H9 (cell line): ENCODE measurements at regions not wholly inside any gene's neighbourhood (a gene's known extent, or its start where the extent isn't known, plus 50 kb on each side); places are given as distances from the start of the nearest gene placed in this dataset.

ENCODE experiments used
- DNase-seq: peaks from one replicate; pipeline ENCODE4 v3.0.0-alpha.2; 2017
- H2AFZ ChIP-seq: one replicate; pipeline ENCODE4 v1.6.1; 2013; ENCODE audit warnings: mild to moderate bottlenecking, low read length, control low read depth, moderate library complexity
- H2AK5ac ChIP-seq: 2 replicates; pipeline ENCODE4 v1.6.1; 2013; ENCODE audit warnings: low read length, control low read depth, mixed read lengths; ENCODE audit not compliant: insufficient read length
- H2BK120ac ChIP-seq: one replicate; pipeline ENCODE4 v1.6.1; 2013; ENCODE audit warnings: low read depth, mild to moderate bottlenecking, low read length, control low read depth, inconsistent platforms; ENCODE audit not compliant: poor library complexity, severe bottlenecking
- H2BK12ac ChIP-seq: 2 replicates; pipeline ENCODE4 v1.6.1; 2013; ENCODE audit warnings: low read length, control low read depth, mixed read lengths, low read depth; ENCODE audit not compliant: insufficient read length
- H2BK15ac ChIP-seq: 2 replicates; pipeline ENCODE4 v1.6.1; 2013; ENCODE audit warnings: low read depth, low read length, control low read depth
- H2BK20ac ChIP-seq: one replicate; pipeline ENCODE4 v1.6.1; 2013; ENCODE audit warnings: low read depth, mild to moderate bottlenecking, low read length, control low read depth, inconsistent platforms; ENCODE audit not compliant: poor library complexity, severe bottlenecking
- H2BK5ac ChIP-seq: 2 replicates; pipeline ENCODE4 v1.6.1; 2013; ENCODE audit warnings: low read length, control low read depth, mixed read lengths; ENCODE audit not compliant: insufficient read length
- H3K14ac ChIP-seq: 2 replicates; pipeline ENCODE4 v1.6.1; 2013; ENCODE audit warnings: low read length, control low read depth; ENCODE audit not compliant: insufficient read depth
- H3K18ac ChIP-seq: 2 replicates; pipeline ENCODE4 v1.6.1; 2013; ENCODE audit warnings: low read depth, mild to moderate bottlenecking, mixed read lengths, low read length, control low read depth; ENCODE audit not compliant: insufficient read length
- H3K23ac ChIP-seq: 2 replicates; pipeline ENCODE4 v1.6.1; 2013; ENCODE audit warnings: low read length, control low read depth, mixed read lengths, low read depth; ENCODE audit not compliant: insufficient read length
- H3K23me2 ChIP-seq: 2 replicates; pipeline ENCODE4 v1.6.1; 2013; ENCODE audit warnings: low read depth, mild to moderate bottlenecking, mixed read lengths, low read length, control low read depth; ENCODE audit not compliant: insufficient read length, poor library complexity, severe bottlenecking
- H3K27ac ChIP-seq: 2 replicates; pipeline ENCODE4 v1.5.1; 2013; ENCODE audit warnings: low read length, control low read depth, mixed read lengths, low read depth; ENCODE audit not compliant: insufficient read length
- H3K27me3 ChIP-seq: 2 replicates; pipeline ENCODE4 v1.6.1; 2013; ENCODE audit warnings: low read length, control low read depth, inconsistent platforms; ENCODE audit not compliant: insufficient read depth
- H3K4ac ChIP-seq: 2 replicates; pipeline ENCODE4 v1.6.1; 2013; ENCODE audit warnings: low read depth, mild to moderate bottlenecking, control low read depth, inconsistent platforms, low read length, moderate library complexity
- H3K4me1 ChIP-seq: 2 replicates; pipeline ENCODE4 v1.6.1; 2013; ENCODE audit warnings: low read length, control low read depth, inconsistent platforms; ENCODE audit not compliant: insufficient read depth
- H3K4me2 ChIP-seq: 2 replicates; pipeline ENCODE4 v1.6.1; 2013; ENCODE audit warnings: low read length, control low read depth, mixed read lengths; ENCODE audit not compliant: insufficient read length, insufficient read depth
- H3K56ac ChIP-seq: 2 replicates; pipeline ENCODE4 v1.6.1; 2013; ENCODE audit warnings: low read depth, mild to moderate bottlenecking, mixed read lengths, low read length, control low read depth; ENCODE audit not compliant: insufficient read length
- H3K79me1 ChIP-seq: 2 replicates; pipeline ENCODE4 v1.6.1; 2013; ENCODE audit warnings: low read depth, mild to moderate bottlenecking, moderate library complexity, low read length, control low read depth, inconsistent platforms; ENCODE audit not compliant: insufficient read depth, poor library complexity, severe bottlenecking
- H3K79me2 ChIP-seq: 2 replicates; pipeline ENCODE4 v1.6.1; 2013; ENCODE audit warnings: low read length, control low read depth, inconsistent platforms; ENCODE audit not compliant: insufficient read depth
- H3K9ac ChIP-seq: 2 replicates; pipeline ENCODE4 v1.6.1; 2013; ENCODE audit warnings: low read length, control low read depth, mixed read lengths; ENCODE audit not compliant: insufficient read length; ENCODE audit errors: extremely low read depth
- H3K9me3 ChIP-seq: one replicate; pipeline ENCODE4 v1.6.1; 2013; ENCODE audit warnings: low read depth, low read length, inconsistent platforms; ENCODE audit not compliant: control insufficient read depth
- H3T11ph ChIP-seq: one replicate; pipeline ENCODE4 v1.6.1; 2013; ENCODE audit warnings: mild to moderate bottlenecking, low read length, control low read depth, inconsistent platforms
- H4K20me1 ChIP-seq: one replicate; pipeline ENCODE4 v1.6.1; 2013; ENCODE audit not compliant: control insufficient read depth, insufficient read length, insufficient read depth
- H4K5ac ChIP-seq: 2 replicates; pipeline ENCODE4 v1.6.1; 2013; ENCODE audit warnings: low read depth, mild to moderate bottlenecking, mixed read lengths, low read length, control low read depth; ENCODE audit not compliant: insufficient read length
- H4K8ac ChIP-seq: replicated peaks from 2 replicates; pipeline ENCODE4 v1.6.1; 2013; ENCODE audit warnings: low read length, control low read depth, mixed read lengths, low read depth; ENCODE audit not compliant: insufficient read length
- H4K91ac ChIP-seq: 2 replicates; pipeline ENCODE4 v1.6.1; 2013; ENCODE audit warnings: low read depth, mild to moderate bottlenecking, moderate library complexity, mixed read lengths, low read length, control low read depth; ENCODE audit not compliant: insufficient read length
- H3K27ac Mint-ChIP-seq, 3 experiments: 2 replicates in 2 of 3; 3 replicates in 1 of 3; pipeline ENCODE4 v1.8.0; 2020 to 2021; ENCODE audit warnings: mixed read lengths in 3 of 3, mild to moderate bottlenecking in 1 of 3, moderate library complexity in 1 of 3
- H3K27me3 Mint-ChIP-seq: 2 replicates; pipeline ENCODE4 v1.8.0; 2021; ENCODE audit warnings: low read depth, mild to moderate bottlenecking, moderate library complexity, mixed read lengths
- H3K36me3 Mint-ChIP-seq, 3 experiments: 2 replicates in 2 of 3; 3 replicates in 1 of 3; pipeline ENCODE4 v1.8.0; 2020 to 2021; ENCODE audit warnings: low read depth in 3 of 3, mixed read lengths in 3 of 3; ENCODE audit not compliant: insufficient read depth in 1 of 3
- H3K4me1 Mint-ChIP-seq, 2 experiments: 2 replicates each; pipeline ENCODE4 v1.8.0; 2020; ENCODE audit warnings: mixed read lengths in 2 of 2
- H3K4me3 Mint-ChIP-seq, 2 experiments: 2 replicates in 1 of 2; 3 replicates in 1 of 2; pipeline ENCODE4 v1.8.0; 2020 to 2021; ENCODE audit warnings: mild to moderate bottlenecking in 2 of 2, mixed read lengths in 2 of 2, moderate library complexity in 1 of 2
- H3K9me3 Mint-ChIP-seq, 2 experiments: 2 replicates in 1 of 2; 3 replicates in 1 of 2; pipeline ENCODE4 v1.8.0; 2020; ENCODE audit warnings: mild to moderate bottlenecking in 2 of 2, mixed read lengths in 2 of 2, moderate library complexity in 1 of 2
- CTCF ChIP-seq: fragments of 200-600 bp; sonication (generic); conservative IDR thresholded peaks from 3 replicates; pipeline ENCODE4 v1.8.0; 2021; ENCODE audit warnings: antibody characterized with exemption, mild to moderate bottlenecking
- WGBS: extraction: QIAGEN DNeasy Blood & Tissue Kit; methylation state at CpG from one replicate; pipeline ENCODE4 v1.1.7; 2013; ENCODE audit warnings: missing lambda C conversion rate, low lambda C conversion rate, mixed read lengths; ENCODE audit not compliant: insufficient read length; ENCODE audit errors: extremely low coverage; 5-methylcytosine and 5-hydroxymethylcytosine counted together

- no peak overlapping the region for H3K56ac ChIP-seq
Observed at GRCh38 chr5:2272755-2273154, 390.0 kb upstream of the IRX4 start.

More at GRCh38 chr5:2272755-2273154, 390.0 kb upstream of the IRX4 start:
- H3K23ac ChIP-seq: no peak overlapping the region
- no peak overlapping the region for H2BK120ac ChIP-seq
- no peak for DNase-seq
- no peak overlapping the region for H2BK15ac ChIP-seq
- no peaks in the 10 kb centered on the region for H3K9me3 ChIP-seq
- no peaks in the 10 kb centered on the region for H3K79me1 ChIP-seq
- WGBS: no CpG with 5 or more reads among the region's 13 CpGs
- H3K14ac ChIP-seq: no peak overlapping the region
- H3K9ac ChIP-seq: no peak overlapping the region
- H3K27ac ChIP-seq: no peak overlapping the region
- no peak overlapping the region for H4K91ac ChIP-seq
- no peak overlapping the region for H2AFZ ChIP-seq
- H3K4me1 Mint-ChIP-seq: peaks cover 17 to 19% of the 10 kb centered on the region in 2 experiments
- H3K36me3 Mint-ChIP-seq: peaks cover 0 to 4% (median 0%) of the 10 kb centered on the region in 3 experiments; a peak in 1 of 7 replicates
- H3K4me1 ChIP-seq: no peaks in the 10 kb centered on the region
- H3K79me2 ChIP-seq: no peaks in the 10 kb centered on the region
- H3K27me3 Mint-ChIP-seq: no peaks in the 10 kb centered on the region; the same call in 1 of the 2 replicates
- H3K23me2 ChIP-seq: no peaks in the 10 kb centered on the region
- no peak for TF ChIP-seq CTCF
- no peak overlapping the region for H3K4me2 ChIP-seq
- no peak overlapping the region for H2BK12ac ChIP-seq
- H3K4me3 Mint-ChIP-seq: no peak overlapping the region
- no peak overlapping the region for H3K4ac ChIP-seq
- no peaks in the 10 kb centered on the region; a peak in 2 of 5 replicates for H3K9me3 Mint-ChIP-seq
- H4K5ac ChIP-seq: no peak overlapping the region
- H3T11ph ChIP-seq: no peak overlapping the region
- H2BK5ac ChIP-seq: no peak overlapping the region
- H2BK20ac ChIP-seq: no peak overlapping the region
- H3K27me3 ChIP-seq: no peaks in the 10 kb centered on the region
- H4K20me1 ChIP-seq: no peaks in the 10 kb centered on the region
- H3K18ac ChIP-seq: no peak overlapping the region
- H3K27ac Mint-ChIP-seq: no peak overlapping the region
- no peak overlapping the region for H4K8ac ChIP-seq
- no peak overlapping the region for H2AK5ac ChIP-seq
